Ectodermal cell (in vitro differentiated cells): ENCODE measurements at regions not wholly inside any gene's neighbourhood (a gene's known extent, or its start where the extent isn't known, plus 50 kb on each side); places are given as distances from the start of the nearest gene placed in this dataset.

ENCODE experiments used
- H3K27ac ChIP-seq: 2 replicates; pipeline ENCODE4 v1.7.0; 2013; ENCODE audit warnings: mild to moderate bottlenecking, low read depth, low read length; ENCODE audit not compliant: insufficient read depth, poor library complexity, severe bottlenecking
- H3K27me3 ChIP-seq: 2 replicates; pipeline ENCODE4 v1.7.0; 2013; ENCODE audit warnings: mild to moderate bottlenecking, low read length; ENCODE audit not compliant: insufficient read depth, control insufficient read depth, poor library complexity, severe bottlenecking
- H3K36me3 ChIP-seq: one replicate; pipeline ENCODE4 v1.7.0; 2013; ENCODE audit warnings: low read length; ENCODE audit not compliant: control insufficient read depth, insufficient read depth
- H3K4me1 ChIP-seq: one replicate; pipeline ENCODE4 v1.7.0; 2013; ENCODE audit warnings: low read length; ENCODE audit not compliant: control insufficient read depth, insufficient read depth
- H3K4me3 ChIP-seq: 2 replicates; pipeline ENCODE4 v1.7.0; 2013; ENCODE audit warnings: low read depth, low read length, control low read depth; ENCODE audit not compliant: insufficient read depth
- H3K9me3 ChIP-seq: 2 replicates; pipeline ENCODE4 v1.7.0; 2013; ENCODE audit warnings: mild to moderate bottlenecking, low read length, moderate library complexity; ENCODE audit not compliant: control insufficient read depth
- WGBS, 2 experiments: methylation state at CpG; one replicate each; pipeline ENCODE4 v1.1.7; 2013; ENCODE audit warnings: missing lambda C conversion rate in 2 of 2; 5-methylcytosine and 5-hydroxymethylcytosine counted together

DNA sequence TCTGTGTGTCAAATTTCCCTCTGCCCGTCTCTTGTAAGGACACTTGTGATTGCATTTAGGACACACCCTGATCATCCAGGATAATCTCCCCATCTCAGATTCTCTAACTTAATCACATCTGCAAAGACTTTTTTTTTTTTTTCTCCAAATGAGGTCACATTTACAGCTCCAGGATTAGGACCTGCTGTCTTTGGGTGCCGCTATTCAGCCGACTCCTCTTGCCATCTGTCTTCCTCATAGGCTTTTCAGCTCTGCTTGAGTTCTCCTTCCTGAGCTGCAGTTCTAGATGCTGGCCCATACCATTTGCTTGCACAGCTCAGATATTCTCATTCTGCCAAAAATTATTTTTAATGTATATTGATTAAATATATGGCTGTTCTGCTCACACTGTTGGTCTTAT lies 94.3 kb upstream of the TLE3 start:
- WGBS, 2 experiments: 95 to 96% methylated on average over 3 of the region's 3 CpGs
- no peak overlapping the region for H3K27ac ChIP-seq
- peaks cover 18% of the 10 kb centered on the region for H3K4me1 ChIP-seq
- no peaks in the 10 kb centered on the region for H3K36me3 ChIP-seq
- H3K4me3 ChIP-seq: no peak overlapping the region
- no peaks in the 10 kb centered on the region for H3K27me3 ChIP-seq
- H3K9me3 ChIP-seq: no peaks in the 10 kb centered on the region

DNA sequence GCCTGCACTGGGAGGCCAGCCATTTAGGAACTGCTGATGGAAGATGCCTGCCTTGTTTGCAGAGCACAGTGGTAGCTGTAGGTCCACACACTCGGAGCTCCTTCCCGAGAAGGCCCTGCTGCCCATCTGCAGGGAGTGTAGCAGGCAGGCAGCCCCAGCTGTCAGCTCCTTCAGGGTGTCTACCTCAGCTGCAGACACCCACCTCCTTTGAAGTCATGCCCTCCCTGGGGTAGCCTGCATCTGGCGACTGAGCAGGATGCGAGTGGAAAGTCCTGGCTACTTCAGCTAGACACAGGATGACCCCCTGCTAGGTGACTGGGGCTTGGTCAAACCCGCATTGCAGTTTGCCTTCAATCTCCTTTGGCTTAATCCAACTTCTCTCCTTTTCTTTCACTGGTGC lies 93.2 kb upstream of the TLE3 start:
- H3K9me3 ChIP-seq: no peaks in the 10 kb centered on the region
- no peaks in the 10 kb centered on the region for H3K27me3 ChIP-seq
- no peaks in the 10 kb centered on the region for H3K36me3 ChIP-seq
- peaks cover 15% of the 10 kb centered on the region for H3K4me1 ChIP-seq
- H3K4me3 ChIP-seq: no peak overlapping the region
- H3K27ac ChIP-seq: no peak overlapping the region
- 80 to 82% methylated on average over 5 of the region's 5 CpGs for WGBS, 2 experiments

DNA sequence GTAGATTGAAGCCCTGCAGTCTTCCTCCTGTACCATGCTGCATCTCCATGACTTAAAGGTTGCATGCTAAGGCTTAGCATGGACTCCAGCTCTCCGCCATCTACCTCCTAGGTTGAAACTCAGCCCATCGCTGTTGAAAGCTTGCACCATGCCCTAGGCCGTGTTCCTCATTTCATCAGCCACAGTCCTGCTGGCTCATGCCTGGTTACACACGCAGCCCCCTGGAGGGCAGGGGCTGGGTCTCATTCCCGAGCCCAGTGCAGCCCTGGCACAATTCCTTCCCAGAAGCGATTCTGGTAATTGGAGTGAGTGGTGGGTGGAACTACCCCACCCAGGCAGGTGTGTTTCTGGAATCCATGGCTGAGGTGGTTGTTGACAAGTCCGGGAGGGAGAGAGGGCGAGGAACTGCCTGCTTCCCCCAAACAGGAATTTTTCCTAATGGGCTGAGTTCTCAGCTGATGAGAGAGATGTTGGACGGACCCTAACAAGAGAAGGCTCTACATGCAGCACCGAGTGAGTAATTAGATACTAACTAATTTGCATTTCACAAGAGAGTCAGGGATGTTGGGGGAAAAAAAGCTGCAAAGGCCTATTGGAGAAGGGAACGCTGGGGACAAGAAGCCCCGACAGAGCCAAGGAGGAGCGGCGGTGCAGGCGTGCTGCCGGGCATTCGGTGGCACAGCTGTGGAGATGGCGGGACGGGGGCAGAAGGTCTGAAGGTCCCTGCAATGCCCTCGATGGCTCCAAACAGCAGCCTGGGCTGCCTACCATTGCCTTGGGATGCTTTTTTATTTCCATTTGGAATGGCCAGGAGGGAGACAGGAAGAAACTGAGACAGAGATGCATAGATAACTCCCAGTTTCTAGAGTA lies 92.3 kb upstream of the TLE3 start:
- WGBS, 2 experiments: 83% methylated on average over 20 of the region's 20 CpGs
- Histone ChIP-seq H3K4me3 (no peak overlapping the region), H3K36me3 (no peaks in the 10 kb centered on the region), H3K9me3 (no peaks in the 10 kb centered on the region), H3K27me3 (no peaks in the 10 kb centered on the region), H3K27ac (no peak overlapping the region), H3K4me1 (peaks cover 14% of the 10 kb centered on the region)

DNA sequence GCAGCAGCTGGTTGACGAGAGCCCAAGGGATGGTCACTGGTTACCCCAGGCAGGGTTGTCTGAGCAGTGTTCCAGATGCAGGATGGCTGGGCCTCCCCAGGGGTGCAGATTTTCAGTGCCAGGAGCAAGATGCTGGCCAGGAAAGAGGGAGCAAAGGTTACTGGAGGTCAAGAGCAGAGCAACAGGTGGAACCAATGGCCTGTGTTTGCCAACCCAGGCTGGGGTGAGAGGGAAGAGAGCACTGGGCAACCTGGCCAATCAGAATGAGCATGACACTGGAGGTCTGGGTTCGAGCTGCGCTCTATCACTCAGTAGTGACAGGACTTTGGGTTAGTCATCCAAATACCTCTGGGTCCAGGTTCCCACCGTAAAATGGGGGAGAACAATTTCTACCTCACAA lies 90.6 kb upstream of the TLE3 start:
- WGBS, 2 experiments: 95 to 97% methylated on average over 4 of the region's 4 CpGs
- no peak overlapping the region for H3K4me3 ChIP-seq
- peaks cover 15% of the 10 kb centered on the region for H3K4me1 ChIP-seq
- no peak overlapping the region for H3K27ac ChIP-seq
- H3K27me3 ChIP-seq: no peaks in the 10 kb centered on the region
- H3K36me3 ChIP-seq: no peaks in the 10 kb centered on the region
- H3K9me3 ChIP-seq: no peaks in the 10 kb centered on the region

DNA sequence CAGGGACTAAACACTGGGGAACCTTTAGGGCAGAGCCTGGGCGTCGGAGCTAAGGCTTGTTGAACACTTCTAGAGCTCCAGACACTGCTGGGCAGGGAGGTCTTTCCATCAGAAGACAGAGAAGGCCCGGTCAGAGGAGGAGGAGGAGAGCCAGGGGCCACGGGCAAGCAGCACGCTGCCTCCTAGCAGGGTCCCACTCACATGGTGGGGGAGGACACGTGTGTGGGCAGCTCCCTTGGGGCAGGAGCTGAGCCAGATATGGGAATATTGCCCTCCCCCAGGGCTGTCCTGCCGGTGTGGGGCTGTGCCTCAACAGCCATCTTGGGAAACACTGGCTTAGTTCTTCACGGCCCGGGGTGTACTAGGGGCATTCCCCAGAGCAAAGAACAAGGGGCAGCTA lies 89.6 kb upstream of the TLE3 start:
- 87% methylated on average over 9 of the region's 9 CpGs for WGBS, 2 experiments
- no peak overlapping the region for H3K27ac ChIP-seq
- H3K4me1 ChIP-seq: peaks cover 15% of the 10 kb centered on the region
- no peak overlapping the region for H3K4me3 ChIP-seq
- H3K27me3 ChIP-seq: no peaks in the 10 kb centered on the region
- no peaks in the 10 kb centered on the region for H3K9me3 ChIP-seq
- H3K36me3 ChIP-seq: no peaks in the 10 kb centered on the region

DNA sequence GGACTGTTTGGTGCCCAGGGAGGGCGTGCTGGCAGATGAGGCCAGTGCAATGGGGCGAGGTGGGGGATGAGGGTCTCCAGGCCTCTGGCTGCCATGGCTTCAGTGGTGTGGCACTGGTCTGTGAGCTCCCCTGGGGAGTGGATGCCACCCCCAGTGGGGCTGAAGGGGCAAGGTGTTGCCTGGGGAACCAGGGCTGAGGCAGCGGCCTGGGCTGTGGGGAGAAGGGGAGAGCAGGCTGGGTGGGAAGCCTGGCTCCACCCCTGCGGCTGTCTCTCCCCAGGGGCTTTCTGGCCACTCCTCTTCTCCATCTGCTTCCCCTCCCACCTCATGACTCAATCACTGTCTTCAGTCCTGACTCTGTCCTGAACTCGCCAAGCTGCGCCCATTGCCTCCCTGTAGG lies 88.4 kb upstream of the TLE3 start:
- H3K27ac ChIP-seq: no peak overlapping the region
- peaks cover 22% of the 10 kb centered on the region for H3K4me1 ChIP-seq
- H3K36me3 ChIP-seq: no peaks in the 10 kb centered on the region
- no peaks in the 10 kb centered on the region for H3K27me3 ChIP-seq
- H3K9me3 ChIP-seq: no peaks in the 10 kb centered on the region
- 91 to 93% methylated on average over 6 of the region's 6 CpGs for WGBS, 2 experiments
- H3K4me3 ChIP-seq: no peak overlapping the region

DNA sequence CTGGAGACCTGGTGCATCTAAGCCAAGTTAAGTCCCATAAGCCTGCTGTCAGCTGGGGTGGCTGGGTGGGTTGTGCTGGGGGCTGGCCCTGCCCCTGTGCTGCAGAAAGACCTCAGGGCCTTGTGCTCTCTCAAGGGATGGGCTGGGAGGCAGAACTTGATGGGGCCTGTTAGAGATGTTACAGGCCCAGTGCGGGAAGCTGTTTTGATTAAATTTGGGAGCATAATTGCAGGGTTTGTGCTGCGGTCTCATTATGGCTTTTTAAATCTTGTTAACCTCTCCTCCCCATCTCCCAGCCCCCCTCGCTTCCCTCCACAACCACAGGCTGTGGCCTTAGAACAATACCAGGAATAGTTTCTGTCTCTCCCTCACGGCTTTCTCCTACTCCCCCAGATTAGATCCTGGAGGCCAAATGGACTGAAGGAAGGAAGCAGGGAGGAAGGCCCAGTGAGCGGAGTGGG lies 87.6 kb upstream of the TLE3 start:
- no peaks in the 10 kb centered on the region for H3K9me3 ChIP-seq
- H3K4me3 ChIP-seq: no peak overlapping the region
- no peaks in the 10 kb centered on the region for H3K27me3 ChIP-seq

DNA sequence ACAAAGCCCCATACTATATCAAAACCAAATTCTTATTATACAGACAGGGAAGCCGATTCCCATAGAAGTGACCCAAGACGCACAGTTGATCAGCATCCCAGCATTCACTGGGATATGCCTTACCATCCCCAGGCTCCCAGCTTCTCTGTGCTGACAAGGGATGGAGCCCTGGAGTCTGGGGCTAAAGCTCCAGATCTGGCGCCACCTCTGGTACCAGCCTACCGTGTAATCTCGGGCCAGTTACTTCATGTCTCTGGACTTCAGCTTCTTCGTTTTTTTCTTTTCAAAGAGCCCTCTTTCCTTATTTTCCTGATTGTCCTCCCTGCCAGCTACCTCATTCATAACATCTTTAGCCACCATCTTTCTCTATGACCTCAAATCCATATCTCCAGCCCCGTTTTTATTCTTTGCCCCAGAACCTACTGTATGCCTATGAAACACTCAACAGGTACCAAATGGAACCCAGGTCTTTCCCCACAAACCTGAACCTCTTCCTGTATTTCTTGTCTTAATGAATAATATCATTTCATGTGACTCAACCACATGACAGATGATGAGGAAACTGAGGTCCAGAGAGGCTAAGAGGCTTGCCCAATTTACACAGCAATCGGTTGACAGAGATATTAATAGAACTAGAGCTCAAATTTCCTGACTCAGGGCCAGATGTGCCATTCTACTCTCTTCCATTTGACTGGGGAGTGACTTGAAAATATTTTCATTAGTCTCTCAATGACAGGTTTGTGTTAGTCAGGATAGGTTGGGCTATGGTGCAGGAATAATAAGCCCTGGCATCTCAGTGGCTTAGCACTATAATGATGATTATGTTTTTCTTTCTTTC lies 85.4 kb upstream of the TLE3 start:
- Histone ChIP-seq H3K27ac (no peak overlapping the region), H3K9me3 (no peaks in the 10 kb centered on the region), H3K4me1 (peaks cover 24% of the 10 kb centered on the region), H3K4me3 (no peak overlapping the region), H3K36me3 (no peaks in the 10 kb centered on the region), H3K27me3 (no peaks in the 10 kb centered on the region)
- WGBS, 2 experiments: 77 to 78% methylated on average over 8 of the region's 8 CpGs

More for the DNA sequence above, 87.6 kb upstream of the TLE3 start:
- peaks cover 24% of the 10 kb centered on the region for H3K4me1 ChIP-seq
- WGBS, 2 experiments: 73% methylated on average over 5 of the region's 5 CpGs
- H3K27ac ChIP-seq: no peak overlapping the region
- H3K36me3 ChIP-seq: no peaks in the 10 kb centered on the region

DNA sequence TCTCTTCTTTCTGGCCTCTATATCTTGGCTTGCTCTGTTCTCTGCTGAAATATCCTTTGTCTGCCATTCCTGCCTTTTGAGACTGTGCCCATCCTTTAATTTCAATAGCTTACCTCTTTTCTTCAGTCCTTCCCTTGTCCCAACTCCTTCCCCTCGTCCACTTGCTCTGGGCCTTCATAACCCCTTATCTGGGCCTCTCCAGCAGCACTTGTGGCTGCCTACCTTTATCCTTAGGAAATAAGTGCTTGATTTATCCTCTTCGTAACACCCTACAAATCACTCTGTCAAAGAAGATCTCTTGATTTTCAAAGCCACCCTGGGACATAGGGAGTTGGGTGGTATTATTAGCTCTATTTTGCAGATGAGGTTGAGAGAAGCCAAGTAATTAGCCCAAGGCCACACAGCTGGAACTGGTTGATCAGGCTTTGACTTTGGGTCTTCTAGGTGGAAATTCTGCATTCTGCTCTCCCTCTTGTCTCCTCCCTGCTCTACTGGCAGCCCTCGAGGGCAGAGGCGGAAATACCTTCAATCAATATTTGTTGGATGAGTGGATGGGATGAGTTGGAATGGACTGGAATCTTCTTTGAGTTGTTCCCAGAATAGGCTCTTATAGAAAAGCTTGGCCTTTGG lies 84.0 kb upstream of the TLE3 start:
- H3K27ac ChIP-seq: no peak overlapping the region
- no peaks in the 10 kb centered on the region for H3K9me3 ChIP-seq
- no peaks in the 10 kb centered on the region for H3K27me3 ChIP-seq
- WGBS, 2 experiments: 71 to 91% methylated on average over 3 to 4 of the region's 4 CpGs
- H3K4me1 ChIP-seq: peaks cover 24% of the 10 kb centered on the region
- H3K36me3 ChIP-seq: no peaks in the 10 kb centered on the region
- no peak overlapping the region for H3K4me3 ChIP-seq
